HG03439 (cell line): ENCODE measurements at regions not wholly inside any gene's neighbourhood (a gene's known extent, or its start where the extent isn't known, plus 50 kb on each side); places are given as distances from the start of the nearest gene placed in this dataset.
"Not testable (repeated sequence)": the region's sequence is repeated elsewhere in the genome, so short reads cannot be mapped to it uniquely, and the experiment has no call there.

Experiments
- ATAC-seq: cut with Tn5 transposase; IDR thresholded peaks from one replicate; pipeline ENCODE4 v1.9.1; 2021; ENCODE audit warnings: mild to moderate bottlenecking, moderate library complexity; ENCODE audit not compliant: unreplicated experiment

DNA sequence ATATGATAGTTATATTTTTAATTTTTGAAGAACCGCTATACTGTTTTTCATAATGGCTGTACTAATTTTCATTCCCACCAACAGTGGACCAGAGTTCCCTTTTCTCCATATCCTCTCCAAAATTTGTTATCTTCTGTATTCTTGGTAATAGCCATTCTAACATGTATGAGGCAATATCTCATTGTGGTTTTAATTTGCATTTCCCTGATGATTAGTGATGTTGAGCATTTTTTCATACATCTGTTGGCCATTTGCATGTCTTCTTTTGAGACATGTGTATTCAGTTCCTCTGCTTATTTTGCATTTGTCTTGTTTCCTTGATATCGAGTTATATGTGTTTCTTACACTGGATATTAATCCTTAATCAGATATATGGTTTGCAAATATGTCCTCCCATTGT lies 770.8 kb upstream of the MBL2 start:
- ATAC-seq: no peak

DNA sequence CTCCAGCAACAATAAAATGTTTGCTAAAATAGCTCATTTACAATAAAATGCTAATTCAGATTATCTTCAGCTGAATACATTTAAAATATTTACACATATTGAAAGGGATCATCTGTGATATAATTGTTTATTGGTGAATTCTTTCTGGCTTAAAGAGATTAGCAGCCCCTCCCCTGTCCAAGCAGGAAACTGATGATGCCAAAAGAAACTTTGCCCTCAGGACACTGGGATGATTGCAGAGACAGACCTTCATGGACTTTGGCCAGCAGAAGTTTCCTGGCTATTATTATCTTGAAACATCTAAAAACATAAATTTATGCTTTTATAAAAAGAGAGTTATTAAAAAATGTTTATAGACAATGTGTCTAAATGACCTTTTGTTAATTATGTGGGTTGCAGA lies 764.9 kb upstream of the MBL2 start:
- ATAC-seq: no peak

DNA sequence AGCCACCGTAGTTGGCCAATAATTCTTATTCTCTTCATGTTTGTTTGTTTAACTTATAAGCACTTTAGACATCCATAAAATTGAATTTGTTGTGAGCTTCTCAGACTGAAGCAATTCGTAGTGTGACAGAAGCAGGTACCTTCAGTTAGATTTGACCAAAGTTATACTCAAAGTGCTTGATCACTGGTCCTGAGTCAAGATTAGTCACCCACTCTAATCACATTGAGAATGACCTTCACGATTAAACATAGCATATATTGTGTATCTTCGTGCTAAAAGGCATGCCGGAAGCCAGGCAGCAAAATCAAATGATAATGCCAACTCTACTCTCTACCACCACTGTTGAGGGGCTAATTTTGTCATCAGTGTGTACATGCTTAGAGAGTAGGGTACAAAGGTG lies 763.7 kb upstream of the MBL2 start:
- ATAC-seq: no peak

DNA sequence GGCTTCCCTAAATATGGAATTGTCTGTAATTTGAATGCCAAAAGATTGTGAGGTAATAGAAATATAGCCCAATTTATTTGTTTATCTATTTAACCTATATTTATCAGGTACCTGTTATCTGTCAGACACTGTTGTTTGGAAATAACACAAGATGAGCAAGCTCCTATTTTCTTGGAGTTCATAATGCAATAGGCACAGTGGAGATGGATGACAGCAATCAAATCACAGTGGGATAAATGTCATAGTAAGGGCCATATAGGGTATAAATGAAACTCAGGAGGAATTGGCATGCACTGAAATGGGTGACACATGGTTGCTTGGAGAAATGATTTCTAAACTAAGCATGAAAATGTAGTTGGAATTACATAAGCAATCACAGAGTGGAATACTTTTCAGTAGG lies 761.8 kb upstream of the MBL2 start:
- no peak for ATAC-seq

DNA sequence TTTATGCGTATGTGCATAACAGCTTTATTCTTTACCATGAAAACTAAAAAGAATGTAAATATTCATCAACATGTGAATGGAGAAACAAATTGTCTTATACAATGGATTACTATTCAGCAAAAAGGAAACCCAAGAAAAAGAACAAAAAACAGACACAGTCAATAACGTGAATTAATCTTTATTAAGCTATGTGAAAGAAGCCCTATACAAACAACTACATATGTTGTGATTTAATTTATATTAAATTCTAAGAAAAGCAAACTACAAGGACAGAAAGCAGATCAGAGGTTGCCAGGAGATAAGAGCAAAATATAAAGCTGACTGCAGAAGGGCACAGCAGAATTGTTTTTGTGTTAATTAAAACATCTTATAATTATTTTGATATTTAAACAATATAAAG lies 756.4 kb upstream of the MBL2 start:
- ATAC-seq: no peak

DNA sequence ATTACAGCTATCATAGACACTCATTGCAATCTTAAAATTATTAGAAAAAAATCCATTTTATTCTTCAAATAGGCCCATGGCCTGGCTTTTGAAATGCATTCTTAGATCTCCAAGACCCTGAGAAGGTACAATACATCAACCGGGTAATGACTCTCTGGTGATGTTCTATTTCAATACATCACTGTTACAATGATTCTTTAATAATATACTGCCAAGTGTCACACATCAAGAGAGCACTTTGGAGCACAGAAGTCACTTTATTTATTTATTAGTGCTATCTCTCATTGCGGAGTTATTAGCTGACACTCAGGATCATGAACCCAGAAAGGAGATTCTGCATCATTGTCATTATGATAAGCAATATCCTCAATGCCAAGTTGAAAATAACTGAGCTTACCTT lies 748.5 kb upstream of the MBL2 start:
- no peak for ATAC-seq

DNA sequence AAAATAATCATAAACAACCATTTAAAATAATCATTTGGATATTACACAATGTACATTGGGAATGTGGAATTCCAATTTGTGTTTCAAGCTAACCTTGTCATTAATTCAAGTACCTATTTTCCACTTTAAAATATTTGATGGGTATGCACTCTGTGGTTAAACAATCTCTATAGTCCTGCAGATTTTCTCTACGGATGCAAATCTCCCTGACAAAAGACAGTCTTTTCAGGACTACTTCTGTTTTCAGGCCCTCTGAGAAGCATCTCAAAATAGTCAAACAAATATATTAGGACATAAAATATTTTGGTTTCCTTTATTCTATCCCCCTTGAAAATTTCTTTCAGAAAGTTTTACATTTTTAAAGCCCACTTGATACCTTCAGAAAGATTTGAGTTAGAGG lies 735.6 kb upstream of the MBL2 start:
- no peak for ATAC-seq

DNA sequence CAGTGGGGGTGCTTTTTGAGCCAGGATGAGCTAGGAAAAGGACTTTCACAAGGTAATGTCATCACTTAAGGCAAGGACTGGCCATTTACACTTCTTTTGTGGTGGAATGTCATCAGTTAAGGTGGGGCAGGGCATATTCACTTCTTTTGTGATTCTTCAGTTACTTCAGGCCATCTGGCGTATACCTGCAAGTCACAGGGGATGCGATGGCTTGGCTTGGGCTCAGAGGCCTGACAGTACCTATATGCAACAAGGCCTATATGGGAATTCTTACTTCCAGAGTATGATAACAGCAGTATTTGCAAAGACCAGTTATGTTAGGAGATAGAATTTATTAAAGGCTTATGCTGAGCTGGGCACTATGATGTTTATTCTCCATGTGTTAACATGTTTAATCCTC lies 731.9 kb upstream of the MBL2 start:
- ATAC-seq: not testable (repeated sequence)

DNA sequence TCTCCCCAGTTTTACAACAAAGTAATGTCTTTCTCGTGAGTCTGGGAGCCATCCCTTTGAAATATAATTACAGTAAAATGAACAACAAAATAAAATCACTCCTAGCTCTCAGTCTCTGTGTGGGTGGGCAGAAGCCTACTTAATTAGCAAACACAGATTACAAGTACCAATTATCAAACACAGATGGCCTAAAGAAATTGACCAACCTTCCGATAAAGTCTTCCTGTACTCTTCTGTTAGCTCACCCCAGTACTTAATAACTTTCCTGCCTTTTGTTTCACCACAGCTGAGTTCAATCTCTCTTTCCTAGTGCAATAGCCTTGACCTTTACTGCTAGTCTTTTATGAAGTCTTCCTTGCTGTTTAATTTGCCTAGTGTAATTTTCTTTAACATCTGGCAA lies 719.2 kb upstream of the MBL2 start:
- ATAC-seq: no peak

DNA sequence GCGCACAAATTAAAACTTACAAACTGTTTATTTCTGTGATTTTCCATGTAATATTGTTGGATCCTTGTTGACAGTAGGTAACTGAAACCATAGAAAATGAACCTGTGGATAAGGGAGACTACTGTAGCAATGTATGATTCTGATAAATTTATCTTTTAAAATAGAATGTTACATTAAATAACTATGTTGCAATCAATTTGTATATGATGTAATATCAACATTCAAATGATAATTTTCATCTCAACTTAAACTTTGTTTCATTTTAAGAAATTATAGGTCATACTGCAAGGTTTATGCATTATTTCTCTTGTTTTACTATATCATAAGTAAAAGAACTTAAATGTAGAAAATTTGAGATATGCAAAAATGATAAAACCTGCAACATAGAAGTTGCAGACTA lies 718.0 kb upstream of the MBL2 start:
- no peak for ATAC-seq

DNA sequence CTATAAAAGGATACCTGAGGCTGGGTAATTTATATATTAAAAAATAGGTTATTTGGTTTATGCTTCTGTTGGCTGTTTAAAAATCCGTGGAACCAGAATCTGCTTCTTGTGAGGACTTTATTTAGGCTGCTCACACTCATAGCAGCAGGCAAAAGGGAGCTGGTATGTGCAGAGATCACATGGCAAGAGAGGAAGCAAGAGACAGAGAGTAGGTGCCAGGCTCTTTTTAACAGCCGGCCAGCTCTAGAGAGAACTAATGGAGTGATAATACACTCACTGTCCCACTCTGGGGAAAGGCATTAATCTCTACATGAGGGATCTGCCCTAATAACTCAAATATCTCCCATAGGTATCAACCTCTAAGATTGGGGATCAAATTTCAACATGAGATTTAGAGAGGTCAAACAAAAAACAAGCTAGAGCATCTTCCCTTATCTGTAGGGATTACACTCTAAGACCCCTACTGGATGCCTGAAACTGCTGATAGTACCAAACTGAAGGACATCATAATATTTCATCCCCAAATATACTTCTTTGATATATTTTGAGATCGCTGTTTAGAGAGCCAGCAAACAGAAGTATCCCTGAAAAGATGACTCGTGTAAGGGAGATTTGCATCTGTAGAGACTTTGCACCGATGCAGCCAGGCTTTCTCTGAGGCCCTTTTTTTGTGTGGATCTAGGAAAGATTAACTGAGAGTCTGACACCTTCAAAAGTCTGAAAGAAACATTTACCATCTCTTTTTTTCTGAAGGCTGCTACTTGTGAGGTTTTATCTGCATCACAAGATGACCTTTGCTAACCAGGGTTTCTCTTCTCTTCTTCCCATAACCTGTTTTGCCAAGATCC lies 717.0 kb upstream of the MBL2 start:
- no peak for ATAC-seq

DNA sequence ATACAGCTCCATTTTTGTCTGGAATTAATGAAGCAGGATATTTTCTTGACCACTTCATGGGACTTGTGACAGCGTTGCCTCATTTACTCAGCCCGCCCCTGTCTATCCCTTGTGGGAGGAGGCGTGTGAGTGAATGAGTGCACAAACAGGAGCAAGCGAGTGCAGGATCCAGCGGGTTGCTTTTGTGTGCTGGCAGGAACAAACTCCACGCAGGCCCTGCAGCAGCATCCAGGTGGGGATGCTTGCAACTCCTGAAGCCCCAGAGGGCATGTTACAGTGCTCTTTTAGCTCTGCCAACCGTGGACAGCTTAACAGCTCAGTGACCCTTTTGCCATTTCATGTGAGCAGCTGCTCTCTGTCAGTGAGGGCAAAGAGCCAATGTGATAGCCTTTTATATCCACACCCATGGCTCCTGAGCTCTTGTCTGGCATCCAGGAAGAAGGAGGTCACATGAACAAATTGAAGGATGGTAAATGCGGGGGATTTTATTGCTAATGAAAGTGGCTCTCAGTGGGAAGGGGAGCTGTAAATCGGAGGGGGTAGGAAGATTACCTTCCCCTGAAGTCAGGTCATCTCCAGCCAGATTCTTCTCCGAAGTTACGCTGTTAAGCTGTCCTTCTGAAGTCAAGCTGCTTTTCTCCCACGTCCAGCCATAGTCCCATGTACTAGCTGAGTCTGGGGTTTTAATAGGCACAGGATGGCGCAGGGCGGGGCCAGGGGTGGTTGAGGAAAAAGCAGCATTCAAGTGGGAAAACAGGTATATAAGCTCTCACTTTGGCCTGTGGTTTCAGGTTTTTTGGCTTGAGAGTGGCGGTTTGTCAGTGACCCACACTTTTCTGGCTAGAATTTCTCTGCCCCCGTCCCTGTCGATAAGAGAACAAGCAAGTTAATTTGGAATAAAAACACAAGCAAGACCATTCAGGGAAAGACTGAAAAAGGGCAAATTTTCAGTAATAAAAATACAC lies 714.7 kb upstream of the MBL2 start:
- ATAC-seq: no peak

DNA sequence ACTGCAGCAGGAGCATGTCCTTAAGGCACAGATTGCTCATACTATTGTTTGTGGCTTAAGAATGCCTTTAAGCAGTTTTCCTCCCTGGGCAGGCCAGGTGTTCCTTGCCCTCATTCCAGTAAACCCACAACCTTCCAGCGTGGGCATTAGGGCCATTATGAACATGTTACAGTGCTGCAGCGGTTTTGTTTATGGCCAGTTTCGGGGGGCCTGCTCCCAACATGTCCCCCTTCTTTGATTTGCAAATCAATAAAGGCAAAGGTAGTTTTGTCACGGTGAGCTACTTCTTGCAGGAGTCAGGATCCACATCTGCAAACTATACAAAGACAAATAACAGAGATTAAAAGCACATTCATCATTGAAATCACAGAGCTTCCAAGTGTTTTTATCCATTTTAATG lies 712.8 kb upstream of the MBL2 start:
- not testable (repeated sequence) for ATAC-seq

DNA sequence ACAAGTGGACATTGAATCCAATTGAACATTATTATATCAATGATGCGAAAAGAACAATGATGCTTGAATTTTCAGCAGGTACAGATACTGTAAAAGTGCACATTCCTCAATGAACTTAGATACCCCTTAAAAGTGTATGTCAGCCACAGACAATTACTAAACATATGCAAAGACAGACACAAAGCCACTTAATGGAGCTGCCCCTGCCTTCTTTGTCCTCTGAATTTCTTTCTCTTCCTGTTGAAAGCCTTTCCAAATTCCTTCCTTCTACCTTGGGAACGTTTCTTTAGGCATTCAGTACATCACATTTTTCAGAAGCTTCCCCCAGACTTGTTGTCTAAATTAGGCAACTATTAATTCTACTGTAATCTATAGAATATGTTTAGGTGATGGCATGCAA lies 706.8 kb upstream of the MBL2 start:
- ATAC-seq: no peak

DNA sequence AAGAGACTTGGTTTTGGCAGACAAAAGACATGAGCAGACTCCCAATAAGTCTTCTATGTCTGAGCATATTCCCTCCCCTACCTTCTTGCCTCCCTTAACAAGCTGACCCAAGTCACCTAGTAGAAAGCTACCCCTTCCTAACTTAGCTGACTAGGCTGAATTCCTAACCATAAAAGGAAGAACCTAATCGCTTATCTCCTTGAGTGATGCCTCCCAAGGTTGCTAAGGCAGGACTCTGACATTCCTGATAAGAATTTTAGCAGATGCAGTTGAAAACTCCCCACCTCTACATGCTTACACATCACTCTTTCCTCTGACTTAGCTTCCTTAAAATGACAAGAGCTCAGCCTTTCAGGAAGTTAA lies 704.7 kb upstream of the MBL2 start:
- no peak for ATAC-seq

DNA sequence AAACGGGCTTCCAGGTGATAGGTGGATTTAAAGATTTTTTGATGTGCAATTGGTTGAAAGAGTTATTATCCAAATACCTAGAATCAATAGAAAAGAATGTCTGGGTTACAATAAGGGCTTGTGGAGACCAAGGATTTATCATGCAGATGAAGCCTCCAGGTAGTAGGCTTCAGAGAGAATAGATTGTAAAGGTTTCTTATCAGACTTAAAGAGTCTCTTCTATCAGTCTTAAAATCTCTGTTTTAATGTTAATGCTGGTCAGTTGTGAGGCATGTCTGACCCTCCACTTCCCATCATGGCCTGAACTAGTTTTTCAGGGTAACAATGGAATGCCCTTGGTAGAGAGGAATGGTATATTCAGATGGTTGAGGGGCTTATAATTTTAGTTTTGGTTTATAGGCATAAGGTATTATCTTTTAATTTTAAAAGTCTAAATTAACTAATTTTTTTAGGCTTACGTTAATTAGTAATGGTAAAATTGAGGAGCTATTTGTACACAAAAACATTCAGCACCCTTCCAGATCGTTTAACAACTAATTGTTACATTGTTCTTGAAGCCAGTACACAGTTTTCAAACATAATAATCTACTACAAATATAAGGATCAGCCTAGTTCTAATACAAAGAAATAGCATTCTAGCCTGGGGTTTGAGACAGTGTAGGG lies 704.2 kb upstream of the MBL2 start:
- no peak for ATAC-seq

DNA sequence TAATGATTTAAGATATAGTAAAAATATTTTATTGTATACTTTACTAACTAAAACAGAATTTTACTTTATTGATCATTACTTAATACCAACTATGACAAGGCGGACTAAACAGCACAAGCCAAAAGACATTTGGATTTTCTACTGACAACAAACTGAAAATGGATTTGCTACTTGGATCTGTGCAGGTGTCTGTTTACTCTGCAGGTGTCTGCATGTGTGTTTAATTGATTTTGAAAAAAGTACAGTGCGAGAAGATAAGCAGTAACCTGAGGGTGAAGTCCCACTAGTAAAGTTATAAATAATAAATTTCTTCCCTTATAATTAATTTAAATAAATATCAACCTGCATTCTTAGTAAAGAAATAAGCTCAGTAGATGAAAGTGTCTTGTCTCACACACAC lies 696.8 kb upstream of the MBL2 start:
- ATAC-seq: no peak

DNA sequence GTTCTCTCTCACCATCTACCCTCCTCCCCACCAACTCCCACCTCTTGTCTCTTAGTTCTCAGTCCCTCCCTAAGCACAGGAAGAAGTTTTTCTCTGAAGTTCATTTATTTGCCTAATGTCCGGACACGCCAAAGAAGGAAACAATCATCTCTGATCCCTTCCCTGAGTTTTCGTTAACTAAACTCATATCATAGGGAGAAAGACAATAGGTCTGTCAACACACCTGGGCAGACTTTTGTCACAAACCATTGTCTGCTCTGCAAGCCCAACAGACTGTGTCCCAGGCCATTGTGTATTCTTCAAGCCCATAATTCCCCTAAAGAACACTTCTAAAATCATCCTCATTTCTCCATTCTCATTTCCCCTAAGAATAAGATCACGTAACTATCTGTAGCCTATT lies 691.0 kb upstream of the MBL2 start:
- ATAC-seq: no peak

DNA sequence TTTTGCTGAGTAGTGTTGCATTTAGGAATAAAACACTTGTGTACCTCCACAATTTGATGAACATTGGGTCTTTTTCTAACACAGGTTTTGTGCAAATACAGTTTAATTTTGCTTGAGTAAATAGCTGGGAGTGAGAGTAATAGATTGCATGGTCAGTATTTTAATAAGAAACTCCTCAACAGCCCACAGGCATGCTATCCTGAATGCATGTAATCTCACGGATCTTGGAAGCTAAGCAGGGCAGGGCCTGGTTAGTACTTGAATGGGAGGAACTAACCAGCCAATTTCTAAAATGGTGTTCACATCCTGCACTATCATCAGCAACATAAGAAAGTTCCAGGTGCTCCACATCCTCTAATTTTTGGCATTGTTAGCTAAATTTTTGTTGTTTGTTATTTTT lies 685.4 kb upstream of the MBL2 start:
- no peak for ATAC-seq

DNA sequence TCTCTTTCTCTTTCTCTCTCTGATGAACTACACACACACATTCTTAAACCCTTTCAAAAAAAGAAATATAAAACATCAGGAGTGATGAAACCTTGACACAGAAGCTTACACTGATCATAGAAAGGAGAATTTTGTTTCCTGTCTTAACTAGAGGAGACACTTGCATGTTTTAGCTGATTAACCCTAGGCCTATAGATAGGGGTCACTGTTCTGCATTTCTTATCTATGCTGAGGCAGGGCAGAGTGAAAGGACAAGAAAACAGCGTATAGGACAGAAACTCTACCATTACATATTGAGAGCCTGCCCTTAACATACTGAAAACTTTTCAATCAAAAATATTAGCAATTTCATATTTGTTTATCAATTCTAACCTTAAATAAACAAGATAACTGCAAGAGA lies 680.6 kb upstream of the MBL2 start:
- ATAC-seq: no peak

DNA sequence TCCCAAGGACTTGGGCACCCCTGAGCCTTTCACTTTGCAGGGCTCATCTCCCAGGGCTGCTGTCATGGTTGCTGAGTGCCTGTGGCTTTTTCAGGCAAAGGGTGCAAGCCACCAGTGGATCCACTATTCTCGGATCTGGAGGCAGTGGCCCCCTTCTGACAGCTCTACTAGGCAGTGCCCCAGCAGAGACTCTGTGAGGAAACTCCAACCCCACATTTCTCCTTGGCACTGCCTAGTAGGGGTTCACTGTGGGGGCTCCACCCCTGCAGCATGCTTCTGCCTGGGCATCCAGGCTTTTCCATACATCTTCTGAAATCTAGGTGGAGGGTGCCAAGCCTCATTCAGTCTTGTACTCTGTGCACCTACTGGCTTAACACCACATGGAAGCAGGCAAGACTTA lies 675.0 kb upstream of the MBL2 start:
- ATAC-seq: no peak

DNA sequence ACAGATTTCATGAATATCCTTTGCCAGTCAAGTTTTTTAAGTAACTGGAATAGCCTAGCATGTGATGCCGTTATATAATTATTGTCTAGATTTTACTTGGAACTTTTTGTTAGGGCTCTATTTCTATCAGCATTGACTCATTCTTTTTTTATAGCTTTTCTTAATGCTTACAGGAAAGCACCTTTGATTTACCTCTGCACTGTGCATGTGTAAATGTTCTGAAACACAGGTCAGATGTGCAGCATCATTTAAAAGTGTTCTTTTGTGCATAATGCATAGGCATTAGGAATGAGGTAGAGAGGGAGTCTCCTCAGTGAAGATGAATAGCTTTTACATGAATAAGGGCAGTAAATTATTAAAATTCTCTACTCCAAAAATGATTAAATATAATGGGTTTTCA lies 669.3 kb upstream of the MBL2 start:
- ATAC-seq: no peak
